Breast epithelium (tissue), 3 donors: ENCODE measurements at regions not wholly inside any gene's neighbourhood (a gene's known extent, or its start where the extent isn't known, plus 50 kb on each side); places are given as distances from the start of the nearest gene placed in this dataset.

ENCODE experiments used
- POLR2AphosphoS5 ChIP-seq, 3 donors: sonication (generic); formaldehyde crosslinking; IDR thresholded peaks; one replicate each; pipeline ENCODE4 v1.6.1; 2017; ENCODE audit warnings: antibody characterized with exemption in 3 of 3
- TF ChIP-seq, protein P1 (sequence below), 3 donors: fragments of 450-650 bp; IDR thresholded peaks; one replicate each; pipeline ENCODE4 v1.5.1; 2016 to 2017; ENCODE audit warnings: antibody characterized with exemption in 3 of 3, mild to moderate bottlenecking in 3 of 3, moderate library complexity in 3 of 3

DNA sequence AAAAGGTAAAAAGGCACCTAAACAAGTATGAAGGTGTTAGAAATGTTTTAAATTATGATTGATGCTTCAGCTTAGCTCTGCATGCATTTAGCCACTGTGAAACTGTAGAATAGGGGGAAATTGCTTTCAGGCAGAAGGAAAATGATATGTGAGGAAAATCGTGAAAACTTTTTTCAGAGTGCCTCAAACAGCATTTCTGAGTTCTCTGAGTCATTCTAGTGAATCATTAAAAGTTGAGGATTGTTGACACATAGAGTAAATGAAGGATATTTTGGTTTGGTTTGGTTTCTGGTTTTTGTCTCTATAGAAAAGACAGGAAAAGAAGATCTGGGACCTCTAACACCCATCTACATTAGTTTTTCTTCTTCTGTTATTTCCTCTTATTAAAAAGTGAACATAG lies 332.5 kb upstream of the TRAM1L1 start:
- TF ChIP-seq, protein P1, sequence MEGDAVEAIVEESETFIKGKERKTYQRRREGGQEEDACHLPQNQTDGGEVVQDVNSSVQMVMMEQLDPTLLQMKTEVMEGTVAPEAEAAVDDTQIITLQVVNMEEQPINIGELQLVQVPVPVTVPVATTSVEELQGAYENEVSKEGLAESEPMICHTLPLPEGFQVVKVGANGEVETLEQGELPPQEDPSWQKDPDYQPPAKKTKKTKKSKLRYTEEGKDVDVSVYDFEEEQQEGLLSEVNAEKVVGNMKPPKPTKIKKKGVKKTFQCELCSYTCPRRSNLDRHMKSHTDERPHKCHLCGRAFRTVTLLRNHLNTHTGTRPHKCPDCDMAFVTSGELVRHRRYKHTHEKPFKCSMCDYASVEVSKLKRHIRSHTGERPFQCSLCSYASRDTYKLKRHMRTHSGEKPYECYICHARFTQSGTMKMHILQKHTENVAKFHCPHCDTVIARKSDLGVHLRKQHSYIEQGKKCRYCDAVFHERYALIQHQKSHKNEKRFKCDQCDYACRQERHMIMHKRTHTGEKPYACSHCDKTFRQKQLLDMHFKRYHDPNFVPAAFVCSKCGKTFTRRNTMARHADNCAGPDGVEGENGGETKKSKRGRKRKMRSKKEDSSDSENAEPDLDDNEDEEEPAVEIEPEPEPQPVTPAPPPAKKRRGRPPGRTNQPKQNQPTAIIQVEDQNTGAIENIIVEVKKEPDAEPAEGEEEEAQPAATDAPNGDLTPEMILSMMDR (IDR thresholded peaks at IDR 0.05) = no peak
- TF ChIP-seq POLR2AphosphoS5 (IDR thresholded peaks at IDR 0.05) = no peak
